HG03354 (cell line): ENCODE measurements at regions not wholly inside any gene's neighbourhood (a gene's known extent, or its start where the extent isn't known, plus 50 kb on each side); places are given as distances from the start of the nearest gene placed in this dataset.

Experiments
- ATAC-seq: cut with Tn5 transposase; IDR thresholded peaks from one replicate; pipeline ENCODE4 v1.9.1; 2021; ENCODE audit warnings: mild to moderate bottlenecking; ENCODE audit not compliant: unreplicated experiment, poor library complexity, severe bottlenecking

DNA sequence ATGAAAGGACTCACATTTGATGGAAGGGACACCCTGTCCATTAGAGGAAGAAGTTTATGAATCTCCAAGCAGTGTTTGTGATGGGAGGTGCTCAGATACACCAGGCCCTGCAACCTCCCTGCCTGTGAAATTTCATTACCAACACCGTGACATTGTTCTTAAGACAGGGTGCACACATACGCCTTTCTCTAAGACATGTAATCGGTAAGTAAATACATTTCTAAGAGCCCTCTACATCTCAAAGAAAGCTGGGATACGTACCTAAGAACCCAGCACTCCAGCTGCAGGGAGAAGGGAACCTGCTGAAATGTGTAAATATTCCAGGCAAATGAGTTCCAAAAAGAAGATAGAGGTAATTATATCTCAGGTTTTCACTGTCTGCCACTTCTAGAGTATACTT, 125.0 kb upstream of the APC start:
- no peak for ATAC-seq

DNA sequence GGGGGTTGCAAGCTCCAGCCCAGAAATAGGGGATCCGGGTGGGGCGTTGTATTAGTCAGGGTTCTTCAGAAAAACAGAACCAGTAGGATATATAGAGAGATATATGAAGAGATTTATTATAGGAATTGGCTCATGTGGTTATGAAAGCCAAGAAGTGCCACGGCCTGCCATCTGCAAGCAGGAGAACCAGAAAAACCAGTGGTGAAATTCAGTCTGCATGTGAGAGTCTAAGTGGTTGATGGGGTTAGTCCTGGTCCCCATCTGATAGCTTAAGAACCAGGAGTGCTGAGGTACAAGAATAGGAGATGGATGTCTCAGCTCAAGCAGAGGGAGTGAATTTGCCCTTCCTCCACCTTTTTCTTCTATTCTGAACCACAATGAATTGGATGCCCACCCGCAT, 123.4 kb upstream of the APC start:
- no peak for ATAC-seq

DNA sequence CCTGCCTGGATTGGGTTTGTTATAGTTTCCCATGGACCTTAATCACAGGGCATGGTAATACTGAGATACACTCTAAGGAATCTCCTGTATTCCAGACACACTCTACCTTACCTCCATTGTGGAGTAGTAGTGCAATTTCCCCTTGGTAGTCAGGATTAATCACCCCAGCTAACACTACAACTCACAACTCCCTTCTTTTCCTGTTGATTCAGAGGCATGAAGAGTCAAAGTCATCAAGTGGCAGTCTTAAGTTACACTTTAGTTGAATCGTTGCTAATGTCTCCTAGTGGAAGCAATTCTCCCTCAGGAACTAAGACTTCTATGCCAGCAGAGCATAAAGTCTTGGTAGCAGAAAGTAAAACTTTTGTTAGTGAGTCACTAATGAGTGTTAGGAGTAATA, 122.7 kb upstream of the APC start:
- no peak for ATAC-seq

DNA sequence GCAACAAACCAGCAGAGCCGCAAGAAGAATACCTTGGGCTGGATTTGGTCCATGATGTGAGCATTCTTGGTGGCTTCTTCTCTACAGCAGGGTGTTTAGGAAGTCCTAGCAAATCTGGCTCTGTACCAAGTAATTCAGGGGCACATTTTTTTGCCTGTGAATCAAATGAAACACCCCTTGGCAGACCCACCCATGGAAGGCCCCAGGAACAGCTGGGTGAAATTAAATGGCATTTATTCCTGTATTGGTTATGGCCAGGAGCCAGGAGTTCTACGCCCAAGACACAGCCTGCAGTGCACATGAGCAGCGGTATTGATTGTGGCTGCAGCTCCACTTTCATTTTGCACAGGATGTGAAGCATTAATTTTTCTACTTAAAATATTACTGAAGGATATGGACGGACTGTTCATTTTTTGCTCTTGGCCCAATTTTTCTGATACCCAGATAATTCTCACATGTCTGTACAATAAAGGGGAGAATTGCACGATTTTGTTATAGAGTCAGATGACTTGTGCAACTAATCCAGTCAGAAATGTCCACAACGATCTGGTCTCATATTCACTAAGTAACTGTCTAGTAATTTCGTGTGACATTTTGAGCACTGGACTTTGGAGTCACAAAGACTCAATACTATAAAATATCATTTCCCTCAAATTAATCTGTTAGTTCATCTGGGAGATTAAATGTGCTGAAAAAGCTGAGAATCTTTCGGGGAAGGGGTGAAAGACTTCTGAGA, 120.7 kb upstream of the APC start:
- no peak for ATAC-seq

DNA sequence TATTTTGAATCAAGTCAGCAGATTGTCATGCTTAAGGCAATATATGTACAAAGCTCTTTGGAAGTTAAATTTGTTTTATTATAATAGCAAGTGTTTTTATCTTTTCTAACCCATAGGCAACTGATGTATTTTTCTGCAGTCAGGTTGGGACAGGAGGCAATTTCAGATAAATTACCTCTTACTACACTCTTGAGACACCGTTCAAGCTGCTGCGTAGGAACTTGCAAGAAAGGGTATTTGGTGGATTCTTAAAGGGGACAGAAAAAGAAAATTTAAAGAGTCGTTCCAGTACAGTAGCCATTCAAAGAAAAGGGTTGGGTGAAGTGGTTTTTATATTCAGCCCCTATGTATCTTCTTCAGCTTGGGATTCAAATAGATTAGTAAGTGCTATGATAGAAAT, 112.4 kb upstream of the APC start:
- no peak for ATAC-seq

DNA sequence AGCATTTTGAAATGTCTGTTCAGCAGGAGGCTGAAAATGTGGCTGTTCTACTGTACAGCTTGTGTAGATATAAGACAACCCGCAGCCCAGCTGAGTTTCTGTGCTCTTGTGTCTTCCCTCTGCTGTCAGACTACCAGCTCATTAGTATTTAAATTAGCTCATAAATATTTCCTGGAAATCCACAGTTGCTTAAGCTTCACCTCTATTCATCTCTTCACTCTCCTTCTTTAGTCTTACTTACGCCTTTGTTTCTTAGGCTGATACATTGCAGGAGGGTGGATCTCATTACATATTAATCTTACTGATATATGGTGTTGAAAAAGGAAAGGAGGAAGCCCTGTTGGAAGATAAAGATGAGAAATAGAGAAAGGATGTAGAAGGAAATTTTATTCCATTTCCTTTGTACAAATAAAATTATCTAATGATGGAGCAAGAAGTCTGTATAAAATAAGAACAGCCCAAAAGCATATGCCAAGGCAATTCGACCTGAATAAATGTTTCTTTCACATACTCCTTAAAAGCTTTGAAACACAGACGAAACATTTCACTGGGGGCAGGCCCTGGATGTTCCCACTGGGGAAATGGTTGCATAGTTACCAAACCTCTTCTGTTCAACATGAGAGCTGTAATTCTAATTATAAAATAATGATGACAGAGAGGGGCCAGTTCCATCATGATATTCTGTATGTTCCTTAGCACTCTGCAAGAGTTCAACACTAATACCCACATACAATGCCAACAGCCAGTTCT, 111.8 kb upstream of the APC start:
- no peak for ATAC-seq

DNA sequence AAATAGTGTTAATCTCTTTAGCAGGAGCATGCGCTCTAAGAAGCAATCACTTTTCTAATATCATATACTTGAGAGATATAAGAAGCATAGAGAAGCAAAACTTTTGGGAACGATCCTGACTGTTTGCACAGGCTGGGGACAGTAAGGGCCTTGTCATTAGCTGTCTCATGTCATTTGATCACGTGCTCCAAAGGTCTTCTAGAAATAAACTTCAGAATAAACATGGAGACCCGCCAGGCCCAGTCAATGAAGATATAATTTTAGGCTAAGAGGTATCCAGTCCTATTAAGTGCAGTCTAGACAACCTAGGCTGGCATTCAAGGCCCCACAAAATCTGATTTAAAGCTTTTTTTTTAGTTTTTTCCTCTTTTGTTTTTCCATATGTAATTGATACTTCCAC, 111.0 kb upstream of the APC start:
- ATAC-seq: no peak

DNA sequence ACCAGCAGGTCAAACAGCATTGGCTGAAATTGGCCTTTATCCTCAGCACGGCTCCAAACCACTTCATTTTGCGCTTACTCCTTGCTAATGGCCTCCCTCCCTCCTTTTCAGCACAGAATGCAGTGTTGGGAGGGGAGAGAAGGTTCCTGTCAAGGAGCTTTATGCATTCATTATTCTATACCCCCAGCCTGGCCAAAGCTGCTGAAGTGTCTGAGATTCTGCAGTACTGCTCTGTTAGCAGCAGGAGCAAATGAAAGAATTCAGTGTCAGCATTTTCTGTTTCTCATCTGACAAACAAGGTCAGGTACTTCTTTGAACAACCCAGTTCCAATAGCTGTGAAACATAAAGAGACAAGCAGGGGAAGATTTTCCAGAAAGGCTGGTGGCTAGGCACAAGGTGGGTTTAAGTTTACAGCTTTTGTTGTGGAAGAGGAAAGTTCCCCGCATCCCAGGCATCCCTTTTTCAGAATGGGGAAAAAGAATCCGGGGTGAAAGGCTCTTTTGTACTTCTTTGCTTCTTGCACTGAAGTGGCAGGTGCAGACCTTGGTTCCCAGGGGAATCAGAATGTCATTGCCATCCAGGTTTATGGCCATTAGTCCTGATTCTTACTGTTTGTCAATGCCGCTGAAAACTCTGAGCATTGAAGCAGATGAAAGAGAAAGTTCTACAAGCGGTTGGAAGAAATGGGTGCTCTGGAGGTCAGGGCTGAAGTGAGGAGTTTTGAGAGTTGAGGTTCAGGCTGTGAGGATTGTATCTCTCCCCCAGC, 109.3 kb upstream of the APC start:
- ATAC-seq: no peak

DNA sequence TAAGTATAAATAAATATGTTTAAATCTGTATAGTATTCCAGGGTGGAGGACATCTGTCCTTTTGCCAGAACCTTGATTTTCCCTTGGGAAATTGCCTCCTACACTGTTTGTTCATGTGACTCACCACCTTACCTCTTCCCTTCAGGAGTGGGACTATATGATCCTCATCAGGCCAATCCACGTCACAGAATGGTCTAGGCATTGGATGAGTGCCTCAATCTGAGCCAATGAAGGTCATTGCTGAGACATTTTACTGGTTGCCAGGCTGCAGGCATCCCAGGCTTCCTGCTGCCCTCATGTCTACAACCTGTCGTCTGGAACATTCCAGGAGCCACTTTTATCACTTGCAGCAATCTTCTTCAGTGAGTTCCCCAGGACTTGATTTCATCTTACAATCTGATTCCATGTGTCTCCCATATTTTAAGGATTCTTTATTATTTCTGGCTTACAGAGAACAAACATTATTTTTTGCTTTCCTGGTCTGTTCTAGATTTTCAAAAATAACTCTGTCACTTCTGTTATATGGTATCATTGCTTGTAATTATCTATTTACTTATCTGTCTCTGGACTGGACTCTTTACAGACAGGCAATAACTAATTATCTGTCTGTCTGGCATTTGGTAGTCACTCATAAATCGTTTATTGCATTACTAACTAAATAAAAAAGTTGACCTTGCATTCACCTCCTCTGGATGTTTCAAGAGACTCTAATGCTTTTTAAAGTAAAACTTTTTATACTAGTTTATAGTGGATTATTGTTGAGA, 107.3 kb upstream of the APC start:
- ATAC-seq: no peak

DNA sequence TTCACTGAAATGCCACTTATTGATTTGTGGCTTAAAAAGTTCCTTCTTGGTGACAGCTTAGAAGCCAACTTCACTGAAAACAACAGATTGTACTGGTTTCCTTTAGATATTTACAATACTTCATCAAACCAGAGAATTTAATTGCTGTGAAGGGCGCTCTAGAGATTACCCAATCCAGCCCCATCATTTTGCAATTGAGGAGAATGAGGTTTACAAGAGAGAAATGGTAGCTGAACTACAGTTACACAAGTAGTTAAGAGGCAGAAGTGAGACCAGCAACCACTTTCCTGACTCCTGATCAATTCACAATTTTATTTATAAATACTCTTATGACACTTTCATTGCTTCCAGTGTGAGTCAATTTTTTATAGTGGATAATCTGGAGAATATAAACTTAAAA, 103.5 kb upstream of the APC start:
- no peak for ATAC-seq

DNA sequence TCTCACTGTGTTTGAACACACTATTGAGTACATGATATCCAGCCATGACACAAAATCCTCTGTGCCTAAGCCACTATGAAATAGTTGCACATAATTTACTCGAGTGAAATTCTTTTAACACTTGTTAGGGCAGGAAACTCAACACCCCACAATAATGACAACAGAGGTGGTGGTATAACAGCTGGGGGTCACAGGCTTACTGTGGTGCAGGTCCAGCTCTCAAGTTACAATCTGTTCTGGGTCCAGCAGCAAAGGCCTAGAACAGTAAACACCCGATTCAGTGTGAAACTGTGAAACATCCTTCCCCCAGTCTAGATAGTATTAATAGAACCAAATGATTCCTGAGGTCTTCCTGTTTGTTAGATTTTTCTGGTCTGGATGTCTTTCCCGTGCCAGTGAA, 102.9 kb upstream of the APC start:
- ATAC-seq: no peak

DNA sequence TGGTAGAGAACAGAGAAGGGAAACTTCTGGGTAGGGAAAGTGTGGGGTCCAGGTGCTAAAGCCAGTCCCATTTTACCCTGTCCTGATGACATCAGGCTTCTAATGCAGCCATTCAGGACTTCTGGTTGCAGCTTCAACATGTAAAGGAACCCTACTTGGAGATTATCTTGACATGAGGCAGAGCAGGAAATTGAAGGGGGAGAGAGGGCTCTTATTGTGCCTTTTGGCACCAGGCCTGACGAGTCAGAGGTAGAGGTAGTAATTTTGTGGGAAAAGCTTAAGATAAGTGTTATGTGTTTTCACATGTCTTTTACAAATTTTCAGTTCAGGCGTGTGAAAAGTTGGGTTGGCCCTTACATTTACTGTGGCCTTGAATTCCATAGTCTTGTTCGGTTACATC, 102.4 kb upstream of the APC start:
- ATAC-seq: no peak

DNA sequence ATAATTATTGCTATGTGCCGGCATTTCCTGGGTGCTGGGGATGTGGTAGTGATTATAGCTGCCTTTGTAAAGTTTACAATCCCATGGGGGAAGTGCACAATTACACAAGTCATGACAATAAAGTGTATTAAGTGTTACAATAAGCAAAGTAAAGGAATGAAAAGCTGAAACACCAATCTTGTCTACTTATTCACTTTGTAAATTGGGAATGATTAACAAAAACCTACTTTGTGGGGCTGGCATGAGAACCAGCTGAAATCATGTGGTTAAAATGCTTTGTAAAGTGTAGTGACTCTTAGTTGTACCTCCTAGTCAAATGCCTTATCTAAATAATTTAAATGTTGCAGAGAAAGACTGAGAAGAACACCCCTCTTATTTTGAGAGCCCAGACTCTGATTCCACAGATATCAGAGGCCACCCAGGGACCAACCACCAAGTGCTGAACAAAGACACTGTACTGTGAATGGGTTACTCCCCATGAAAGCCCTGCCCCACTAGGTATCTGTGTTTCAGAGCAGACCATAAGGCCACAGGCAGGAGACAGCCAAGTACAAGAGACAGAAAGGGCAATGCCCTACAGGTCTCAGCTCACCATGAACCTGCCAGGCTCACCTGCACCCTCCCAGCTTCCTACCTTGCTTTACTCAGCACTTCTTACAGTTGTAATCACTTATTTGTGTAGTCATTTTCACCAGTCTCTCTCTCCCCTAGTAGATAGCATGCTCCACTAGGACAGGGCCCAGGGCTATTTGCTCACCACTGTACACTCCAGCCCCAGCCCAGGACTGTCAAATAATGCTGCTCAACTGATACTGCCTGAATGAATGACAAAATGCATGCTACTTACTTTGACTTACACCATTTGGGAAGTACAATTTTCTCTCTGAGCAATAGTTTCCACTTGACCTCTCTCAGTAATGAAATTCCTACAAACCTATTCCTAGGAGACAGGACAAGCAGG, 101.6 kb upstream of the APC start:
- ATAC-seq: no peak

DNA sequence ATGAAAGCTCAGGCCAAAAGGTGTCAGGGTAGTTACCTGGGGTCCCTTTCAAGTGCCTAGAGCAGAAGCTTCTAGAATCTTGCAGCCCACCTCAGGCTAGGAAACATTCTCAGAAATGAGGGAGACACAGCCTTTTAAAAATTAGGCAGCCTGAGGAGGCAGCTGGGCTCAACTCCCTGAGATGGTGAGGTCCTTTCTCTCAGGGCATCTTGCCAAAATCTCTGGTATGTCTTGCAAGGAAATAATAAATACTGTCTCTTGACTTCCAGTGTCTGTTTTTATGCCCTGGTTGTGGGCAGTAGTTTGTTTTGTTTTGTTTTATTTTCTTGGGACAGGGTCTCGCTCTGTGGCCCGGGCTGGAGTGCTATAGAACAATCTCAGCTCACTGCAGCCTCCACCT, 100.9 kb upstream of the APC start:
- no peak for ATAC-seq

DNA sequence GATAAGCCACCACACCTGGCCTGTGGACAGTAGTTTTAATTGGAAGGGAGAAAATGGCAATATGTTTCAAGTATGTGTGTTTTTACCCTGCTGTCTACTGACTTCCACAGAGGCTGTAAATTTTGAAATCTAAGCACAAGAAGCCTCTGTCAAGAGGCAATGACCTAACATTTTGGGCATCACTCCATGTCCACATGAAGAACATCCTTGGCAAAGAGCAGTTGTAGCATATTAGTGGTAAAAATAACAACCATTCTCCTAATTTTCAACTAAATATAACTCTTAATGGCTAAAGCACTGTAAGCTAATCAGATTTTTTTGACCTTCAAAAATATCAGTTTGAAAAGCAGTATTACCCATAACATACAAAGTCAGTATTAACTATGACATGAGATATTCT, 100.3 kb upstream of the APC start:
- no peak for ATAC-seq

DNA sequence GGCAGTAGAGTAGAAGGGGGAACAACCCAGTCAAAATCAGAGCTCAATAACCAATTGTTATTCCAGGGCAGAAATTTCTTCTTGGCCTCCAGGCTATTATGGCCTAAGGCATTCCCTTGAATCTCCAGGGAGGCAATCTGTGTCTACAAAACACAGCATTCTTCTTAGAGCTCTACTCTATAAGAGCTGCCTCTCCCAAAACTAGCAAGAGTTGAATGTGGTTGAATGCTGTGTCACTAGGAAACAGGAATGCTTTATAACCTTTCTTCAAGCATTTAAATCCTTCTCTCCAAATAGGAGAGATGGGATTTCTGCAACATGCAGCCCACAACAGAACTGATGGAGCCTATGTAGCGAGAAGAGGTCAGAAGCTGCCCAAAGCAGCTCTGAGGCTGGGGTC, 97.1 kb upstream of the APC start:
- no peak for ATAC-seq

DNA sequence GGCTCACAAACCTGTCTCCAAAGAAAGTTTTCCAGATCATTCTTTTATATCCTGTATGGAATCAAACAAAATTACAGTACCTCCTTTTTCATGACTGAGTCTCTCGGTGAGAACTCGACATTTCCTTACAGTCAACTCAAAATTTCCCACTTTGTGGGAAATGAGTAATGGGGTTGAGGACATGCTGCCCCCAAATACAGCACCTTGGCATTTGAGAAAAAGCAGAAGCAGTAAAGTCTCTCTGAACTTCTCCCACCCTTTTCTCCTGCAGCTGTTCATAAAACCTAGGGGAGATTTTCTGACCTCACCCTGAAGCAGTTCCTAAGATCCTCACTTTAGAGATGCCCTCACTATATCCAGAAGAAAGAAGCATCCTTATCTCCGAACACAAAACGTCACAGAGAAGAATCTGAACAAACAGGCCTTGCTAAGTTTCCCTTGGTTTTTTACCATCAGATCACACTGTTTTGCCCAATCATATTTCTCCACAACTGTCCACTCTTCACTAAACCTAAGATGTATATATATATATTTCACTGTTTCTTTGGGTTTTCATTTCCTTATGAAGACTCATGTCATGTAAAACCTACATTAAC, 96.1 kb upstream of the APC start:
- ATAC-seq: no peak

DNA sequence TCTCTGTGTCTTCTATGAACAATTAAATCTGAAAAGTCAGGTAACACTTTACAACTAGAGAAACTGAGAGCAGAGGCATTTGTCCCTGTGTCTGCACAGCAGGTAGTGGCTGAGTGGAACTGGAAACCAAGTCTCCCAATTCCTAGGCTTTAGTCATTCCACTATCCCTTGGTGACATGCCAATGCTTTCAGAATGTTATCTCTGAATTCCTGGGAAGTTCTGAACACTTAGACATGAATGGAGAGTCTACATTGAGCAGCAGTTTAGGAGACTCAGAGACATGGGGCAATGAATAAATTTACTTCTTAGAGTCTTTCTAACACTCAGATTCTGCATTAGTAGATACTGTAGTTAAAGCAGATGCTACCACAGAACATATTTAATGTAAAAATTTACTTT, 94.8 kb upstream of the APC start:
- ATAC-seq: no peak
